ENCODE measurements at regions not wholly inside any gene's neighbourhood (a gene's known extent, or its start where the extent isn't known, plus 50 kb on each side); places are given as distances from the start of the nearest gene placed in this dataset.

- no peak overlapping the region for H3K9ac ChIP-seq (ENCODE audit: insufficient read depth, low read length, poor library complexity, severe bottlenecking)
- no peaks in the 10 kb centered on the region for H3K36me3 ChIP-seq (replicated peaks in 1 of 2; ENCODE audit: control insufficient read depth in 1 of 2, insufficient read depth in 2 of 2, low read length in 2 of 2)
- no peaks in the 10 kb centered on the region for H3K9me3 ChIP-seq (replicated peaks in 1 of 2; ENCODE audit: control insufficient read depth in 1 of 2, insufficient read depth in 1 of 2, low read length in 2 of 2)
- H3K4me3 Mint-ChIP-seq = no peak overlapping the region
- no peaks in the 10 kb centered on the region for H3K9me3 Mint-ChIP-seq
- H3K27me3 ChIP-seq (ENCODE audit: control insufficient read depth in 2 of 2, insufficient read depth in 2 of 2, low read length in 2 of 2) = peaks cover 0 to 2% of the 10 kb centered on the region in 2 donors
- H3K4me2 ChIP-seq (replicated peaks; ENCODE audit: extremely low read depth, low read length, poor library complexity, severe bottlenecking) = no peak overlapping the region
- WGBS (ENCODE audit: insufficient coverage) = no CpG with 5 or more reads among the region's 2 CpGs
- peaks cover 0 to 10% (median 3%) of the 10 kb centered on the region in 3 donors for H3K27me3 Mint-ChIP-seq (ENCODE audit: low read depth in 3 of 3)
- H3K4me3 ChIP-seq (replicated peaks in 1 of 3; ENCODE audit: low read depth in 2 of 3, low read length in 3 of 3) = no peak overlapping the region
- no peak for DNase-seq
- no peak overlapping the region for H3K27ac ChIP-seq (ENCODE audit: low read depth in 1 of 2, low read length in 2 of 2)
- no peaks in the 10 kb centered on the region for H3K4me1 ChIP-seq (ENCODE audit: control insufficient read depth in 1 of 2, insufficient read depth in 2 of 2, low read length in 2 of 2)
- no peak overlapping the region for H3K27ac Mint-ChIP-seq
- no peaks in the 10 kb centered on the region for H4K20me1 ChIP-seq (ENCODE audit: insufficient read depth, low read length)
- H2AFZ ChIP-seq (ENCODE audit: insufficient read depth, low read depth, low read length, poor library complexity, severe bottlenecking) = no peak overlapping the region
- no peaks in the 10 kb centered on the region for H3K36me3 Mint-ChIP-seq
- intact Hi-C loops (cut with micrococcal nuclease) = no loop called here
- H3K79me2 ChIP-seq (ENCODE audit: insufficient read depth, low read length) = no peaks in the 10 kb centered on the region
- no peak for TF ChIP-seq CTCF (IDR thresholded peaks at IDR 0.05)
- H3K4me1 Mint-ChIP-seq = no peaks in the 10 kb centered on the region
Observed at GRCh38 chrX:44674906-44675305, 132.2 kb upstream of the FUNDC1 start.

- H3K27me3 ChIP-seq (ENCODE audit: control insufficient read depth in 2 of 2, insufficient read depth in 2 of 2, low read length in 2 of 2) = peaks cover 0 to 10% of the 10 kb centered on the region in 2 donors
- no CpG with 5 or more reads among the region's 1 CpG for WGBS (ENCODE audit: insufficient coverage)
- H3K36me3 Mint-ChIP-seq = no peaks in the 10 kb centered on the region
- no peaks in the 10 kb centered on the region for H3K4me1 ChIP-seq (ENCODE audit: control insufficient read depth in 1 of 2, insufficient read depth in 2 of 2, low read length in 2 of 2)
- peaks cover 2 to 8% (median 3%) of the 10 kb centered on the region in 3 donors for H3K27me3 Mint-ChIP-seq (ENCODE audit: low read depth in 3 of 3)
- TF ChIP-seq CTCF (IDR thresholded peaks at IDR 0.05) = no peak
- no peaks in the 10 kb centered on the region for H3K4me1 Mint-ChIP-seq
- H3K27ac ChIP-seq (ENCODE audit: low read depth in 1 of 2, low read length in 2 of 2) = no peak overlapping the region
- H3K9me3 ChIP-seq (replicated peaks in 1 of 2; ENCODE audit: control insufficient read depth in 1 of 2, insufficient read depth in 1 of 2, low read length in 2 of 2) = no peaks in the 10 kb centered on the region
- no peak overlapping the region for H3K4me3 Mint-ChIP-seq
- H3K36me3 ChIP-seq (replicated peaks in 1 of 2; ENCODE audit: control insufficient read depth in 1 of 2, insufficient read depth in 2 of 2, low read length in 2 of 2) = no peaks in the 10 kb centered on the region
- no peak overlapping the region for H3K9ac ChIP-seq (ENCODE audit: insufficient read depth, low read length, poor library complexity, severe bottlenecking)
- H3K4me3 ChIP-seq (replicated peaks in 1 of 3; ENCODE audit: low read depth in 2 of 3, low read length in 3 of 3) = no peak overlapping the region
- no peaks in the 10 kb centered on the region for H3K79me2 ChIP-seq (ENCODE audit: insufficient read depth, low read length)
- H4K20me1 ChIP-seq (ENCODE audit: insufficient read depth, low read length) = no peaks in the 10 kb centered on the region
- intact Hi-C loops (cut with micrococcal nuclease) = no loop called here
- H3K4me2 ChIP-seq (replicated peaks; ENCODE audit: extremely low read depth, low read length, poor library complexity, severe bottlenecking) = no peak overlapping the region
- DNase-seq = no peak
- H2AFZ ChIP-seq (ENCODE audit: insufficient read depth, low read depth, low read length, poor library complexity, severe bottlenecking) = no peak overlapping the region
- H3K27ac Mint-ChIP-seq = no peak overlapping the region
- H3K9me3 Mint-ChIP-seq = peaks cover 0 to 3% (median 0%) of the 10 kb centered on the region in 7 donors
Observed at GRCh38 chrX:44669626-44670025, 127.0 kb upstream of the FUNDC1 start.
